Activated CD4-positive, alpha-beta memory T cell treated with anti-CD3 and anti-CD28 coated beads for 36 hours (primary cell): ENCODE measurements at regions not wholly inside any gene's neighbourhood (a gene's known extent, or its start where the extent isn't known, plus 50 kb on each side); places are given as distances from the start of the nearest gene placed in this dataset.

Source experiments
- CTCF ChIA-PET: fragments of 350-600 bp; sonication (Branson Sonifier 250); formaldehyde crosslinking; loops from one replicate; lab custom pipeline; 2021; ENCODE audit warnings: antibody characterized with exemption, inconsistent platforms; lab: Charles Lee
- POLR2A ChIA-PET: fragments of 350-600 bp; sonication (Branson Sonifier 250); formaldehyde crosslinking; loops from one replicate; lab custom pipeline; 2021; ENCODE audit warnings: antibody characterized with exemption; lab: Charles Lee
- DNase-seq: peaks from one replicate; pipeline ENCODE4 v3.0.0-alpha.2; 2020
- H3K27ac Mint-ChIP-seq: one replicate; pipeline ENCODE4 v1.8.0; 2021; ENCODE audit warnings: mixed read lengths
- H3K27me3 Mint-ChIP-seq: one replicate; pipeline ENCODE4 v1.8.0; 2021; ENCODE audit warnings: mixed read lengths
- H3K36me3 Mint-ChIP-seq: one replicate; pipeline ENCODE4 v1.8.0; 2021; ENCODE audit warnings: mixed read lengths
- H3K4me1 Mint-ChIP-seq: one replicate; pipeline ENCODE4 v1.8.0; 2021; ENCODE audit warnings: low read depth, mixed read lengths
- H3K4me3 Mint-ChIP-seq: one replicate; pipeline ENCODE4 v1.8.0; 2021; ENCODE audit warnings: mild to moderate bottlenecking, mixed read lengths
- H3K9me3 Mint-ChIP-seq: one replicate; pipeline ENCODE4 v1.8.0; 2021; ENCODE audit warnings: mixed read lengths
- intact Hi-C: fragments of 100-400 bp; cut with micrococcal nuclease; formaldehyde crosslinking; loops from one replicate; pipeline ENCODE4 v1.15.1; 2023

DNA sequence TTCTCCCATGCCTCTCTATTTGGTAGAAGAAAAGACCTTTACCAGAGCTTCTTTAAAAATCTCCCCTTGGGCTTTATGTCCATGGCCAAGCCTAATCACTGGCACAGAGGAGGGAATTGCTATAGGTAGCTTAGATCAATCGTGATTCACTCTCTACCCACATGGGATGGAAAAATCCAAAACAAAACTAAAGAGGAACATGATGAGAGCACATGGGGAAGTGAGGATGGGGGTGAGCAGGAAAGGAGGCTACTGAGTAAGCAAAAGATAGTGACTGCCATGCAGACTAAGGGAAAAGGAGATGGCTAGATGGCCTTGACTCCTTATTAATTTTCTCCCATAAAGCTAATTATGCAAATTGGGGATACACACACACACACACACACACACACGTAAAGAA lies 201.2 kb downstream of the HS3ST3A1 start:
- H3K9me3 Mint-ChIP-seq, result no peaks in the 10 kb centered on the region
- no peaks in the 10 kb centered on the region for H3K36me3 Mint-ChIP-seq
- ChIA-PET POLR2A (no interaction called here), CTCF (no interaction called here)
- no peak overlapping the region for H3K4me3 Mint-ChIP-seq
- no peak overlapping the region for H3K27ac Mint-ChIP-seq
- H3K27me3 Mint-ChIP-seq, result peaks cover 8% of the 10 kb centered on the region
- no peak for DNase-seq
- no peaks in the 10 kb centered on the region for H3K4me1 Mint-ChIP-seq
- intact Hi-C loops, result no loop called here

- intact Hi-C loops, result no loop called here
- POLR2A ChIA-PET, result no interaction called here
- no peak overlapping the region for H3K4me3 Mint-ChIP-seq
- CTCF ChIA-PET, result no interaction called here
- H3K4me1 Mint-ChIP-seq, result no peaks in the 10 kb centered on the region
- DNase-seq, result no peak
- no peak overlapping the region for H3K27ac Mint-ChIP-seq
- H3K36me3 Mint-ChIP-seq, result no peaks in the 10 kb centered on the region
- H3K9me3 Mint-ChIP-seq, result no peaks in the 10 kb centered on the region
- H3K27me3 Mint-ChIP-seq, result peaks cover 8% of the 10 kb centered on the region
These were observed 202.9 kb downstream of the HS3ST3A1 start for GRCh38 chr17:13398853-13399252.

- H3K36me3 Mint-ChIP-seq, result no peaks in the 10 kb centered on the region
- no peaks in the 10 kb centered on the region for H3K4me1 Mint-ChIP-seq
- no peaks in the 10 kb centered on the region for H3K9me3 Mint-ChIP-seq
- intact Hi-C loops, result no loop called here
- no peak for DNase-seq
- H3K27ac Mint-ChIP-seq, result no peak overlapping the region
- CTCF ChIA-PET, result no interaction called here
- peaks cover 6% of the 10 kb centered on the region for H3K27me3 Mint-ChIP-seq
- POLR2A ChIA-PET, result no interaction called here
- no peak overlapping the region for H3K4me3 Mint-ChIP-seq
These were observed 203.6 kb downstream of the HS3ST3A1 start for GRCh38 chr17:13398091-13398490.

DNA sequence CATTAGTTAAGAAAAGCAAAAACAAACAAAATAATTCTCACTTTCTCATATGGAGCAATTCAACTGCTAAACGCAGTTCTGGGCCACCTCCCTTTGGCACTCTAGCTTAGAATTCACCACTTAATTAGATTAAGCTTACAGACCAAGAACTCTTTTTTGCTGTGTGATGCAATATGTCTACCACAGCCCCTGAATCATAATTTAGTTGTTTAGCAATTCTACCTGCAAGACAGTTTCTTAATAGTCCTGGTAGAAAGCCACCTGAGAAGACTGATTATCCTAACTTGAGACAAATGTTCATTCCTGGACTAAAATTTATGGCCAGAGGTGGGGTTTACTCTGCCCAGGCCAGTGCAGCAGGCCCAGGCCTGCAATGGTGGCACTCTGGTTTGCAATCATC lies 205.9 kb downstream of the HS3ST3A1 start:
- H3K9me3 Mint-ChIP-seq, result no peaks in the 10 kb centered on the region
- H3K27ac Mint-ChIP-seq, result no peak overlapping the region
- intact Hi-C loops, result no loop called here
- H3K4me3 Mint-ChIP-seq, result no peak overlapping the region
- no peaks in the 10 kb centered on the region for H3K36me3 Mint-ChIP-seq
- ChIA-PET POLR2A (no interaction called here), CTCF (no interaction called here)
- H3K4me1 Mint-ChIP-seq, result no peaks in the 10 kb centered on the region
- no peak for DNase-seq
- no peaks in the 10 kb centered on the region for H3K27me3 Mint-ChIP-seq

DNA sequence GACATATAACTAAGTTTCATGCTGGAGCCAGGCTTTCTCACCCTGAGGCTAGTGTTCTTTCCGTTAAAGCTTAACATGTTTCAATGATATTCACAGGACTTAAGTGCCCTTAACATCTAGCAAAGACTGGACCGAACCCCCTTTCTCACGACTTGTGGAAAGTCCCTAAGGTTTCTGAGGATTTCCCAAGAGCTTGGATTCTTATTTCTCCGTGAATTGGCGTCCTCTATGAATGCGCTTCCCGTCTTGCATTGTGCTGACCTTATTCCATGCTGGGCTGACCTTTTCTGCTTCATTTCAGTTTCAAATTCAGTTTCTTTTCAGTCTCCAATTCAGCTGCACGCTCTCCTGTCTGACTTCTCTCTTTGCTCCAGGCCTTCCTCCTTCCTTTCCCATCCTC lies 206.4 kb downstream of the HS3ST3A1 start:
- H3K27ac Mint-ChIP-seq, result no peak overlapping the region
- no peak for DNase-seq
- ChIA-PET POLR2A (no interaction called here), CTCF (no interaction called here)
- no peaks in the 10 kb centered on the region for H3K9me3 Mint-ChIP-seq
- H3K4me3 Mint-ChIP-seq, result no peak overlapping the region
- intact Hi-C loops, result no loop called here
- no peaks in the 10 kb centered on the region for H3K36me3 Mint-ChIP-seq
- H3K27me3 Mint-ChIP-seq, result no peaks in the 10 kb centered on the region
- H3K4me1 Mint-ChIP-seq, result no peaks in the 10 kb centered on the region

DNA sequence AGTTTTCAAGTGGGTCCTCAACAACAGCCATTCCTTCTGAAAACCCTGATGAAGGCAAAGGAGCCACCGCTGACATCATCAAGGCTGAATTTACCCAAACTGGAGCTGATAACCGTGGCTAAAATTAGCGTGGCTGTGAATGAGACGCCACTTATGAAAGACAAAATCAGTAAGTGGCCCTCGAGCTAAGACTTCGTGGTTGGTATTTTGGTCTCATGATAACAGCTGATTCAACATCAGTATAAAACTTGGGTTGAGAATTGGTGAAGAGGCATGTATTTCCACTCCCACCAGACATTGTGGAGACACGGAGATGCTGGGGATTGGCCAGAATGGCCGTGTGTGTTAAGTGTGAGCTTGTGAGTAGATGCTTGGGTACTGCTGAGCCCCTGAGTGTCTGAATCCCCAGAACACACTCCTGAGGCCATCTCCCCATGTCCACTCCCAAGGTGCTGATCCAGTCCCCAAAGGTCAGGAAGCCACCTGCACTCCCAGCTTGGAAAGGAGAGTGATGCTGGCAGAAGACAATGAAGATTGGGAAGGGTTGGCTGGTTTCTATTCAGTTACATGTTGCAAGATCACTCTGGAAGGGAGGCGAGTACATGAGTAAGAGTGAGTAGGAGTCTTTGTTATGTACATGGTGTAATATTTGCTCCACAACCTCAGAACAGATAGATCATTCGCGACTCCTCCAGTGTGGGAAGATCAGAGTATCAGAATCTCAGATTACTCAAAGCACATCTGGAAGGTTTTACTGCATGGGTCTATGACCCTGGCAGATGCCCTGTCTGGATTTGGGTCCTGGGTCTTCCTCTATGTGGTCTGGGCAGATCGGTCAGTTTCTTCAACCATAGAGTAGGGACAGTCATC lies 207.7 kb downstream of the HS3ST3A1 start:
- no peaks in the 10 kb centered on the region for H3K27me3 Mint-ChIP-seq
- H3K36me3 Mint-ChIP-seq, result no peaks in the 10 kb centered on the region
- intact Hi-C loops, result no loop called here
- H3K9me3 Mint-ChIP-seq, result no peaks in the 10 kb centered on the region
- DNase-seq, result no peak
- ChIA-PET CTCF (no interaction called here), POLR2A (no interaction called here)
- no peak overlapping the region for H3K27ac Mint-ChIP-seq
- H3K4me1 Mint-ChIP-seq, result no peaks in the 10 kb centered on the region
- no peak overlapping the region for H3K4me3 Mint-ChIP-seq

DNA sequence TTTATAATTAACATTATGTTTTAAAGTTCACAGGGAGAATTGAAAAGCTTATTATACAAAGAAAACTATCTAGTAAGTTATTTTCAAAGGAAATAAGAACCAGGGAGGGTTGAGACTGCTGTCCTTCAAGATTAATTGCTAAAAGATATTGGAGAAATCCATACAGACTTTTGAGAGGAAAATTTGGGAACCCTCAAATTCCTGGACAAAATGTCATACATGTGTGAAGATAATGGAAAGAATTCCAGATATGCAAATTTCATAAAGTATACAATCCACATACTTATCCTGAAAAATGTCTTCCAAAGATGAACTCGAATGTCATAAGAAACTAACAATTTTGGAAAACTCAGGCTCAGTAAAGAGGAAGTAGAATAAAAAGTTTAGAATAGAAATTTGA lies 213.8 kb downstream of the HS3ST3A1 start:
- DNase-seq, result no peak
- ChIA-PET POLR2A (no interaction called here), CTCF (no interaction called here)
- Mint-ChIP-seq H3K4me3 (no peak overlapping the region), H3K9me3 (no peaks in the 10 kb centered on the region), H3K27ac (no peak overlapping the region), H3K36me3 (no peaks in the 10 kb centered on the region), H3K27me3 (no peaks in the 10 kb centered on the region), H3K4me1 (no peaks in the 10 kb centered on the region)
- intact Hi-C loops, result no loop called here

DNA sequence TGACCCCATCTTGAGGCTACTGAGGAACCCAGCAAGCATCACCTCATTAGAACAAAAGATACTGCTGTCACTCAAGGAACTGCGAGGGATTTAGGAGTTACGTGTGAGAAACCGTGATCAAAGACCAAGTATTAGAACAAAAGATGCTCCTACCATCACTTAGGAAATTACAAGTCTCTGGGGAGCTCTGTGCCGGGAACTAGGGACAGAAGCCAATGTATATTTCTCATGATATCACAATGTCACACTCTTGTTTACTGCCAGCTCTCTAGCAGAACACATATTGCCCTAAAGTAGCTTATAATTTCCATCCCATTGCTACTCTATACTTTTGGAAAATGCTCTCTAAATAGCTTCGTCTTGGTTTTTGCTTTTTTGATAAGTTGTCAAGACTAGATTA lies 214.5 kb downstream of the HS3ST3A1 start:
- no peak for DNase-seq
- CTCF ChIA-PET, result no interaction called here
- Mint-ChIP-seq H3K27me3 (no peaks in the 10 kb centered on the region), H3K36me3 (no peaks in the 10 kb centered on the region), H3K9me3 (no peaks in the 10 kb centered on the region), H3K4me3 (no peak overlapping the region), H3K27ac (no peak overlapping the region), H3K4me1 (no peaks in the 10 kb centered on the region)
- intact Hi-C loops, result no loop called here
- POLR2A ChIA-PET, result no interaction called here

DNA sequence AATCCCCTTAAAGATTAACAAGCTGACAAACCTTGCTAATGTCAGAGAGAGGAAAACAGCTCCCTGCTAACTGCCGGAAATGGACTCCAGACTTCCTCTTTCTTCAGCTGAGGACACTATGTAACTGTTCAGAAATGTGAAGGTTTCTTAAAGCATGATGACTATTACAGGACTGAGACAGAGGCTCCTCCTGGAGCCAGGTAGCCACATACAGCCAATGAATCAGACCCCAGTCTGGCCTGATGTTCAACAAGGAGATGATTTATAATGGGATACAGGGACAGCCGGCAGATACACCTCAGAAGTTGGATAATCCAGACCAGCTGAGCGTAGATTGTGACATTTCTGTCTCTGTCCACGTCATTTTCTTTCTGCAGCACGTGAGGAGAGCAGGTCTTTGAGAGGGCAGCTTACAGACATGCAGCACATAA lies 216.2 kb downstream of the HS3ST3A1 start:
- no peaks in the 10 kb centered on the region for H3K27me3 Mint-ChIP-seq
- no peaks in the 10 kb centered on the region for H3K9me3 Mint-ChIP-seq
- no peak for DNase-seq
- no peaks in the 10 kb centered on the region for H3K4me1 Mint-ChIP-seq
- no peak overlapping the region for H3K27ac Mint-ChIP-seq
- POLR2A ChIA-PET, result no interaction called here
- CTCF ChIA-PET, result no interaction called here
- intact Hi-C loops, result no loop called here
- no peaks in the 10 kb centered on the region for H3K36me3 Mint-ChIP-seq
- no peak overlapping the region for H3K4me3 Mint-ChIP-seq

DNA sequence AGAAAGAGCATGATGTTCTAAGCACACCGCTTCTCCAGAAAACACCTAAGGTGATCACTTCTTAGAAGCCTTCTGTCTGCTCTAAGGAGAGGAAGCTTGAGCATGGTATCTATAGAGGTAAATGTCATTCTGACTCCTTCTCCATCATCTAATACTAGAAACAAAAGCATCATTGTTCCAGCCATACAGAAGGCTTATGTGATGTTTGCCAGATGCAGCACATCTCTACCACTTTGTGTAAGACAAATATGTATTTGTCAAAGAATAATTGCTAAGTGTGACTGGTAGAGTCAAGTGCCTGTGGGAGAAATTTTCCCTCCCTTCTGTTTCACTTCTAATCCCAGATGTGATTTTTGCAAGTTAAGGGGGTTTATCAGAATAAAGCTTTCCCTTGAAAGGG lies 217.1 kb downstream of the HS3ST3A1 start:
- H3K27me3 Mint-ChIP-seq, result no peaks in the 10 kb centered on the region
- H3K27ac Mint-ChIP-seq, result no peak overlapping the region
- ChIA-PET POLR2A (no interaction called here), CTCF (interaction anchor here (0.9 kb wide), 1 partner anchor 713 kb away, joined by 3 read pairs; no protein-coding TSS in a partner anchor)
- H3K36me3 Mint-ChIP-seq, result no peaks in the 10 kb centered on the region
- H3K4me3 Mint-ChIP-seq, result no peak overlapping the region
- DNase-seq, result no peak
- H3K4me1 Mint-ChIP-seq, result peaks cover 4% of the 10 kb centered on the region
- no peaks in the 10 kb centered on the region for H3K9me3 Mint-ChIP-seq
- intact Hi-C loops, result no loop called here

DNA sequence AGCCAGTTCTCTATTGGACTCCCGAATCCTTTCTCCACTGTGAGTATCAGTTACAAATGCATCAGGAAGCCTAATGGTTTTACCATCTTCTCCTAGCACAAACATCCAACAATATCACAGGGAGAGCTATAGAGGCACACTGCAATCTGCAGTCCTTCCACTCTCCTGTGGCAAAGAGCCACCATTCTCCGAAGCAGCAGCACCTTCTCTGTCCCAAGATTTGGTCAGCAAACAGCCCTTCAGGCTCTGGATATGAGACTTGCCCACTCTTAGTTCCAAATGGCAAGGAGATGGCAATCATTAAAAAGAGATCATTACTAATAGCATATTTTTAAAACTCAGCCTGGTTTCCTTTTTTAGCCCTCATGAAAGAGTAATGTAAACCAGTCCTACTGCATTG lies 223.4 kb downstream of the HS3ST3A1 start:
- Mint-ChIP-seq H3K4me1 (peaks cover 4% of the 10 kb centered on the region), H3K27ac (no peak overlapping the region), H3K27me3 (peaks cover 1% of the 10 kb centered on the region), H3K4me3 (no peak overlapping the region), H3K9me3 (no peaks in the 10 kb centered on the region), H3K36me3 (no peaks in the 10 kb centered on the region)
- intact Hi-C loops, result no loop called here
- DNase-seq, result no peak
- CTCF ChIA-PET, result no interaction called here
- POLR2A ChIA-PET, result no interaction called here

- no peaks in the 10 kb centered on the region for H3K36me3 Mint-ChIP-seq
- no peaks in the 10 kb centered on the region for H3K4me1 Mint-ChIP-seq
- peaks cover 5% of the 10 kb centered on the region for H3K27me3 Mint-ChIP-seq
- no peaks in the 10 kb centered on the region for H3K9me3 Mint-ChIP-seq
- ChIA-PET CTCF (no interaction called here), POLR2A (no interaction called here)
- H3K27ac Mint-ChIP-seq, result no peak overlapping the region
- DNase-seq, result no peak
- H3K4me3 Mint-ChIP-seq, result no peak overlapping the region
- intact Hi-C loops, result no loop called here
These were observed 227.3 kb downstream of the HS3ST3A1 start for GRCh38 chr17:13374203-13375143.
